H1 (cell line): ENCODE measurements at regions not wholly inside any gene's neighbourhood (a gene's known extent, or its start where the extent isn't known, plus 50 kb on each side); places are given as distances from the start of the nearest gene placed in this dataset.

ENCODE experiments used
- ASH2L ChIP-seq: fragments of 200-600, 300-600 bp; sonication (generic); IDR thresholded peaks from one replicate; pipeline ENCODE4 v1.7.1; 2017; ENCODE audit warnings: low read length
- CREB1 ChIP-seq: IDR thresholded peaks from 2 replicates; pipeline ENCODE4 v1.6.1; 2012; ENCODE audit warnings: inconsistent platforms
- FOSL1 ChIP-seq: IDR thresholded peaks from 2 replicates; pipeline ENCODE4 v1.6.1; 2011; ENCODE audit warnings: mild to moderate bottlenecking, low read depth, low read length, moderate library complexity; ENCODE audit not compliant: insufficient read depth
- TEAD4 ChIP-seq: IDR thresholded peaks from 2 replicates; pipeline ENCODE4 v1.6.1; 2012; ENCODE audit warnings: low read depth, low read length, inconsistent platforms, mixed read lengths
- YY1 ChIP-seq: IDR thresholded peaks from 2 replicates; pipeline ENCODE4 v1.6.1; 2011; ENCODE audit warnings: low read depth, mild to moderate bottlenecking, low read length

DNA sequence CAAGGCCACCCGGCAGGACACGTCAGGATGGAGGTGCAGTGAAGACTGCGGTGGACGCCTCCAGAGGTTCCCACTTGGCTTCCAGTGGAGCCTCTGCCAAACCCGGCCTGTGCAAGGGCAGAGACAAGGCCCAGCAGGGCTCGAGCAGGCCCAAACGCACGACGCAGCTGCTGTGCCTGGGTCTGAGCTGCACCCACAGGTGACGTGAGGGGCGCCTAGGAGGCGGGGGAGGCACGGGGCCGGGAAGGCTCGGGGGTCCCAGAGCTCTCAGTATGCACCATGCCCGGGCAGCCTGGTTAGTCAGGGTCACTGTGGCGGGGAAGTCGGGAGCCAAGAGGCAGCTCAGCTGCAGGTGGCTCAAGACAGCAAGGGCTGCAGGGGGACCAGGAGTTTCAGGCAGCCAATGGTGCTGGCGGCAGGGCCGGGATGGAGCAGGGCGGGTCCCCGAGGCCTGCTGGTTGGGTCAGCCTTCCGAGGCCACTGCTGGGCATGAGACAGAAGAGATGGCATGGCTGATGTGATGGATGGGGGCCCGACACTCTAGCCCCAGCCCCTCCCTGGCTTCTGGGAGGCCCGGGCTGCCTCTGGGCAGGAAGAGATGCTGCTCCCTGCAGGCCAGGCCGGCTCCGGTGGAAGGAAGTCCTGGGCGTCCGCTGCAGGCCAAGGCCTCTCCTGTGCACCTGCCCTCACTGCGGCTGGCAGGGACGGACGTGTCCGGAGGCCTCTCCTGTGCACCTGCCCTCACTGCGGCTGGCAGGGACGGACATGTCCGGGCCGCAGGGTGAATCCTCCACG, 72.2 kb upstream of the CFAP46 start (continued):
- TF ChIP-seq CREB1 (no peak), ASH2L (no peak), YY1 (no peak), FOSL1 (no peak), TEAD4 (no peak)
